Activated gamma-delta T cell treated with Interleukin-2 at 50 U/mL for 16 hours (primary cell): ENCODE measurements at regions not wholly inside any gene's neighbourhood (a gene's known extent, or its start where the extent isn't known, plus 50 kb on each side); places are given as distances from the start of the nearest gene placed in this dataset.
"Not testable (repeated sequence)": the region's sequence is repeated elsewhere in the genome, so short reads cannot be mapped to it uniquely, and the experiment has no call there.

Source experiments
- DNase-seq: peaks from one replicate; pipeline ENCODE4 v3.0.0-alpha.2; 2020

DNA sequence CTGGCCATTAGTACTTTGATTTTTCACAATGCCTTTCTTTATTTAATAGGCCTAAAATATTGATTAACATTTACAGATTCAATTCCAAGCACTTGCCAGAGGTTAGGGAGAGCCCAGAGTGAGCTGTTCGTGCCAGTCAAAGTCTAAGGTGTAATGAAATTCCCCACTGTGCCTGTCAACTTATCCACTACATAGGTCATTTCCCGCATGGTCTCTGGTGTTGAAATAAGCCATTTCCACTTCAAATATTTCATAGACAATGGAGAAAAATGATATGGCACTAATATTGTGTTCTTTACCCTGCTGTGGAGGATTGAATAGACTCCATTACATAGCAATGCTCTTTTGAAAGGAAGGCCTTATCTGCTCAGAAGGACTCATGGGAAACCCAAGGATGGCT lies 978.1 kb upstream of the CELF2 start:
- no peak for DNase-seq

- no peak for DNase-seq
Observed at GRCh38 chr10:10043083-10043482, 974.6 kb upstream of the CELF2 start.

GRCh38 chr10:10044922-10045764 lies 972.5 kb upstream of the CELF2 start:
- DNase-seq = no peak

GRCh38 chr10:10045765-10046028 lies 972.0 kb upstream of the CELF2 start:
- no peak for DNase-seq

GRCh38 chr10:10047426-10047825 lies 970.2 kb upstream of the CELF2 start:
- DNase-seq = no peak

- no peak for DNase-seq
Observed at GRCh38 chr10:10053051-10053450, 964.6 kb upstream of the CELF2 start.

DNA sequence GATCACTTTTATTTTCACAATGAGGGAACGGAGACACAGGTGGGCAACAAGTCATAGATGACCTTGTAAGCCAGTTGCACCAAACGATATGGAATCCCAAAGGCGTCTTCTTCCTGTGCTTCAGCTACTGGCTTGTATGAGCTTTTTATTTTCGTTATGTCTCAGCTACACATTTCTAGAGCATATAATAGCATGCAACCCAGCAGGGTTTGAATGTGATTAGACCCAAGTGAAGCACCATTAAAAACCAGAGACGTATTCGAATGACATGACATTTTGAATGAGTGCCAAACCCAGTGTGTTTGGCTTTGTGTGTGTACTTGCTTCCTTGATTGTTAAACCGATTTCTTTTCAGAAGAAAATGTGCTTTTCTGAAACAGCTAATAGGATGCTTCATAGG lies 963.2 kb upstream of the CELF2 start:
- DNase-seq = no peak

GRCh38 chr10:10055656-10056442 lies 961.8 kb upstream of the CELF2 start:
- DNase-seq = no peak

- no peak for DNase-seq
Observed at GRCh38 chr10:10056961-10057360, 960.7 kb upstream of the CELF2 start.

DNA sequence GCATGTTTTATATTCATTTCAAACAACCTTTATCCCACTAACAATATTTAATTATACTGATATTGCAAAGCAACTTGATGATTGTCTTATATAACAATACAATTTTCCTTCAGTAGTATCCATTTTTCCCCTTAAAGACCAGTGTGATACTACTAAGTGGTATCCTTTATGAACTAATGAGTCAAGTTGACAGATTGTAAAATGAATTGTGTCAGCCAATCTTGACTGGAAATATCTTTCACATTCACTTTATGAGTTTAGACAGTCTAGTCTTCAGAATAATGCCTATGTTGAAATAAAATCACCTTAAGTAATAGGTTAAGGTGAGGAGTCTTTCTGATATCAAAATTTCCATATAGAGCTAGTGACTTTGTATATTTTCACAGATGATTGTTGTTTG lies 950.0 kb upstream of the CELF2 start:
- DNase-seq = no peak

GRCh38 chr10:10074847-10075246 lies 942.8 kb upstream of the CELF2 start:
- not testable (repeated sequence) for DNase-seq

DNA sequence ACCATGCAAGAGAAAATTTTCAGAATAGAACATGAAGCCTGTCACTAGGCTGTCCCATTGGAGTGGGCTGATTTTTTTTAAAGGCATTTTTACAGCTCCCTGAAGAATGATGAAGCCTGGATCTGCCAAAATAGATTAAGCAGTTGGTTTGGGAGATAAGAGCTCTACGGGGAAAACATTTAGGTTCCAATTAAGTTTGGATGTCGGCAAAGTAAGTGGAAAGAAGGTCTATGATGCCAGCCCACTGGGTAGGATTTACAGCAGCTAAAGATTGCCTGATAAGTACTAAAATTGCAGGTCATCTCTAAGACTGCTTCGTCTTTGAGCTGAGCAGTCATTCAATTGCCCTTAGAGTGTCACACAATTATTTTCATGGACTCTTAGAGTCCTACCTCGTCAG lies 939.2 kb upstream of the CELF2 start:
- DNase-seq = no peak

DNA sequence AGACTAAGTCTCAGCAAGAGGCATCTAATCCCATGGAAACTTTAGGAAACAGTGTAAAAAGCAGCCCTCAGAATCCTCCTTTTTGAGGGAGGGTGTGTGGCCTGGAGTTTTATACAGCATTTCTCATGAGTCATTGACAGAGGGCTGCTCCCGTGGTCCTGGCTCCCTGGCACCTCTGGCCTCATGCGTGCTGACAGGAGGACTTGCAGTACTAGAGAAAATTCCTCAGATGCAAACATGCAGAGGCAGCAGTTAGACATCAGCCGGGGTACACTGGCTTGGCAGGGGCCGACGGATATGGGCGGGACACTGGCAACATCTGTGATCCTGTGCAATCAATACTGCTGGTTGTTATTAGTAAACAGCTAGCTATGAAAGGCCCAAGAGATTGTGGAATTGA lies 925.1 kb upstream of the CELF2 start:
- DNase-seq = no peak

GRCh38 chr10:10093021-10093420 lies 924.7 kb upstream of the CELF2 start:
- DNase-seq = no peak

DNA sequence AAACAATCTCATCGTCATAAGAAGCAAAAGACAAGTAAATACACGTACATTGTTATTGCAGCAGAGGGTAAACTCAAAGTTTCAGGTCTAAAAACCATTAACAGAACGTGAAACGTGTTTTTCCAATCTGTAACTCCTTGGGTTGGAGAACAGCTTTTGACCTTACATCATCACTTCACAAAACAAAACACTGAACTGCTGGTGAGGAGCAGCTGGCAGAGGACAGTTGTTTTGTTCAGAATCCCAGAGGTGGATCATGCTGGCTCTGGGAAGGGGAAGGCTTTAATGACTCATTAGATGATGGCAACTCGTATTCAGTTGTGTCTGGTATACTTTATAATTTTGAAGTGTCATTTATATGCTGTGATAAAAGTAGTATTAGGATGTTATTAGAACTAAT lies 923.0 kb upstream of the CELF2 start:
- DNase-seq = no peak

DNA sequence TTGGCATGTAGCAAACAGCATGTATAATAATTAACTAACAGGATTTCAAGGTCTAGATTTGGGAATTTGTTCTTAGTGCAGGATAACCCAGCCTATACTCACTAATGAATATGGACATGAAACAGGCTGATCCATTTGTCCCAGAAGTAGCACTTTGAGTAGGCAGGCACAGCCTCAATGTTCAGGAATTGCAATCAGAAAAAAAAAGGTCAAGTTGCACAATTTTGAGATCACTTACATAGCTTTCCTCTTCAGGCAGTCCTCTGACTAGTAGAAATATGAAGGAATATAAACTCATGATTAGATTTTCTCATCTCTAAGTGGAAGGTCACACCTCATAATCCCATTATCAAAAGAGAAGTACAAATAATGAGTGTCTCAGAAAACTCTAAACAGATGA lies 921.4 kb upstream of the CELF2 start:
- no peak for DNase-seq

- DNase-seq = no peak
Observed at GRCh38 chr10:10096898-10097297, 920.8 kb upstream of the CELF2 start.

GRCh38 chr10:10101106-10101505 lies 916.6 kb upstream of the CELF2 start:
- no peak for DNase-seq

DNA sequence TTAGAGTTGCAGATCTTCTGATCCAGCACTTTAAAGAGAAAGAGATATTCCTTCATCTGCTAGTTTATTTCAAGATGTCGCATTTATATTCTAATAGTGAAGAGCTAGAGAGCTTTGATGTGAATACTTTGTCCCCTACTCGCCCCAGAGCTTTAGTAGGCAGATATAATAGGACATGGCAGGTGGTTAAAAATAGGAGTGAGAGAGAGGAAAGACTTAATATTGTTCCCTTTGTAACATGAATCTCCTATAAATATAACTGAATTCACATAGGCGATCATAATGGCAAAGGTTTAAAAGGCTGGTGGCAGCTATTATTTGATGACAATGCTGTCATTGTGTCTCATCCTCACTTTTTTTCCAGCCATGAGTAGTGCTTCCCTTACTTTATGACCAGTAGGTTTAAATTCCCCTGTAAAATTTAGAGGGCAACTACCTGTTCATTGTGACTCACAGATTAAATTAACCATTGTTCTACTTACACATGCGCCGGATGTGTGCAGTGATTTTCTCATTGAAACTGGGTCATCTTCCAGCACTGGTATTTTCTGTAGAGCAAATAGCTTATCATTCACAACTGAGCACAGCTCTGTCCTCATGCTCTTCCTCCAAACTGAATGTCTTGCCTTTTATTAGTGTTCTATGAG lies 906.7 kb upstream of the CELF2 start:
- no peak for DNase-seq

DNA sequence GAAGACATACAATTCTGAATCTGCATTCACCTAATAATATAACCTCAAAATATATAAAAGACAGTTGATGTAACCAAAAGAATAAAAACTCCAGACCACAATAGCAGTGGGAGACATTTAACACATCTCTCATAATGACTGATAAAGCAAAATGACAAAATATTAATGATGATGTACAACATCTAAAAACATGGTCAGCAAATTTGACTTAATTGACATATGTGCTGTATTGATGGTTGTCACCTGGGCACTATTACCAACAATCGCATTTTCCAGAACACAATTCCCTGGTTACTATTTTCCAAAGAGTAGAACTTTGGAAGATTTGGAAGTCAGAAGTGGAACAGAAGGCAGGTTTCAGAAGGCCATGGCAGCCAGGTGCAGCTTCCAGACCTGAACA lies 899.5 kb upstream of the CELF2 start:
- DNase-seq = no peak

GRCh38 chr10:10120671-10121070 lies 897.0 kb upstream of the CELF2 start:
- no peak for DNase-seq

- no peak for DNase-seq
Observed at GRCh38 chr10:10125676-10126075, 892.0 kb upstream of the CELF2 start.

GRCh38 chr10:10126218-10126617 lies 891.5 kb upstream of the CELF2 start:
- no peak for DNase-seq

DNA sequence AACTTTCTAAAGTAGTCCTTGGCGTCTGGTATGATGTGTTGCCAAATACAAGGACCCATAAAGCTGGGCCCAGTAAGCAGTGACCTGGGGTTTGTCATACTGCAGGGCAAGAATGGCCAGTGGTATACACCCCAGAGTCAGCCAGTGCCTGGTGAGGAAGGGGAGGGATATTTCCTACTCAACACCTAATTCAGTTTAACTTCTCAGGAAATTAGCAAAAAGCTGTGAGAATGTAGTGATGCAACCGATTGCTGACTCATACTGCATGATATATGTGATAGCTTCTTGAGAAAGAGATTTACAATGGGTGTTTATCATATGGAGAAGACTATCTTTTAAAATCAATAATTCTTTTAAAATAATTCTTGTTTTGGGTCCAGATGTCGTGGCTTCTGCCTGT lies 889.3 kb upstream of the CELF2 start:
- DNase-seq = no peak
